Superior temporal gyrus (tissue), 1 donor: ENCODE measurements at regions not wholly inside any gene's neighbourhood (a gene's known extent, or its start where the extent isn't known, plus 50 kb on each side); places are given as distances from the start of the nearest gene placed in this dataset.
A peak's percentile ranks its signal among the peaks of the same experiment; 100 is the strongest.

ENCODE experiments used
- DNase-seq: peaks from one replicate; pipeline ENCODE4 v3.0.0-alpha.2; 2016; ENCODE audit errors: extremely low spot score

- DNase-seq = no peak
These were observed 110.4 kb upstream of the VRK2 start for GRCh38 chr2:57936216-57936615.

DNA sequence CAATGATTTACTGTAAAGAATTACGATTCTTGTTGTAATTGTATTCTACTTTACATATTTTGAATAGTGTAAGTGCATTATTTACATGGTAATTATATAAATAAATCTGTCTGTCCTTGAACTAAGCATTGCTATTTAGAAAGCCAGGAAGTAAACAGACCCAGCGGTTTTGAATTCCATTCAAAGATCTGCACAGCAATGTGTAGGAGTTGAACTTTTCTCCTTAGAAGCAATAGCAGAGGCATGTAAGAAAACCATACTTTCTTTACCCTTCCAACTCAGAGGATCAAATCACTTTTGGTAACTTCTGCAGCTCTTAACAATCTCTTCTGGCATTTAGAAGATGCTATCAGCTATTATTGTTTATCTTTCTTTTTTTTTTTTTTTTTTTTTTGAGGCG is 109.2 kb upstream of the VRK2 start:
- no peak for DNase-seq

DNA sequence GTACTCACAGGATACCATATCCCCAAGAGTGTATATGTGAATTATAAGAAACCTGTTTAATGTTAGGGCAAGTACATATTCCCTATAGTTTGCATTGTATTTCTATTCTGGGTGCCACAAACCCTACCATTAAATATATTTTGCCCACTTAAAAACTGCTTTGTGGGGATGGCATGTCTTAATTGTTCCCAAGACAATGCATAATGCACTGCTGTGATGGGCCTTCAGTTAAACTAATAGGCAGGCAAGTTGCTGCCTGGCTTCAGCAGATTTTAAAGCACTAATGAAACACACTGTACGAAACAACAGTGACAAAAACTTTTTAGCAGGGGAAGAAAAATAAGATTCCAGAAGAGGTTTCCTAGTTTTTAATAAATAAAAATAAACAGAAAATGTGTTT is 104.8 kb upstream of the VRK2 start:
- no peak for DNase-seq

DNA sequence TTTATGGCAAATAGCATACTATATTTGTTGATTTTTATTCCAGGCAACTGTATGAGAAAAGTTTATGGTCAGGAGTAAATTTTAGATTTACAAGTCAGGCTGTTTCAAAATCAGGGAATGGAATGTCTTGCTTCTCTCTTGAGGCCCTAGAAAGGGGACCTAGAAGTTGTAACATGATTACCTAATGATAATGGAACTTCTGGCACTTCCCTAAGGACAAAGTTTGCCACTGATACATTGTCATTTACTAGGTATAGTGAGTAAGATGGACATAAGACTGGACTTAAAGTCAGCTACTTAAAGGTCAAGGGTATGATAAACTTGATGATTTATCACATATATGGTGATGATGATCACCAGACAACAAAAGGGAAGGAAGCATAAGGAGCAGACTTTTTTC is 103.3 kb upstream of the VRK2 start:
- DNase-seq = no peak

- DNase-seq = no peak
These were observed 99.2 kb upstream of the VRK2 start for GRCh38 chr2:57947398-57947797.

DNA sequence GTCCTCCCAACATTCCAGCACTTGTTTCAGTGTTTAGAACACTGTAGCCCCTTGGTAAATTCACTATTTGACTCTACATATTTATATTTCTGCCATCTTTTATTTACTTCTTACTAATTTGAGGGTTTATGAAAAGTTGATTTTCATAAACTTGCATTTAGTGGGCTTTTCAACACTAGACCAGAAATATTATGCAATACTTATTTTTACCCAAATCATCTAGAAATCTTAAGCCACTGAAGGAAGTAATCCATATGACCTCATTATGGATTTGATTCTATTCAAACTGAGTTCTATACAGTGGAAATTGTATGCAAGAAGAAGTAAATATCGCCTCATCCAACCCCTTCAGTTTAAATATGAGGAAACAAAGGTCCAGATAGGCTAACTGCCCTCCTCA is 92.6 kb upstream of the VRK2 start:
- no peak for DNase-seq

- no peak for DNase-seq
These were observed 89.4 kb upstream of the VRK2 start for GRCh38 chr2:57957238-57957637.

DNA sequence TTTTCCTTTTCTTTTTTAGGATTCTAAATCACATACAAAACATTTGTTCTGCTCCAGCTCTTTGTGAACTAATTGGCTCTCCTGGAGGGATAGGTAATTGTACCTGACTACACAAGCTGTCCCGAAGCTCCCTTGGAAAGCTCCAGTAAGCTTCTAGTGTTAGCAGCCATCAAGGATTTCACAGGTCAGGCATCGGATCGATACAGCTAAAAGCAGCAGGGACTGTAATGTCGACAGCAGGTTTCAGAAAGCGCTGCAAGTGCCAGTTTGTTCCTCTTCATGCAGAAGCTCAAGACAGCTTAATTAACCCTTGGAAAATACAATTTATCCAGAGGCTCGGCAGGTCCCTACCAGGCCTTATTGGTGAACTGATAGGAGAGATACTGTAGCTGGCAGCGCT is 87.2 kb upstream of the VRK2 start:
- DNase-seq = no peak

DNA sequence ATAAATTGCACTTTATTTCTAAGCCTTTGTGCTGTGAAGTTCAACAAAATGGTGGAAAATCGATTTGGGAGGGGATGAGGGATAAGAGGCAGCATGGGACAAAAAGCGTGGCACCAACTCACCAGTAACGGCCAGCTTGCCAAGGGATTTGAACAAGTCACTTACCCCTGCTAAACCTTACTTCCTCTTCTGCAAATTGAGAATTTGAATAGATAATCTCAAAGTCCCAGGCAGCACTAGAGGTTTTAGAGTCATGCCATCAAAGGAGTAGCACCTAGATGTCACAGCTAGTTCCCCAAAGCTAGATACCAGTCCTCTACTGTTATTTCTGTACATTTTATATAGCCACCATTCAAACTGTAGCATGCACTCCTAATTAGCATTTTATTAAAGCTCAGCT is 83.7 kb upstream of the VRK2 start:
- no peak for DNase-seq

GRCh38 chr2:57965219-57965618 is 81.4 kb upstream of the VRK2 start:
- DNase-seq = no peak

DNA sequence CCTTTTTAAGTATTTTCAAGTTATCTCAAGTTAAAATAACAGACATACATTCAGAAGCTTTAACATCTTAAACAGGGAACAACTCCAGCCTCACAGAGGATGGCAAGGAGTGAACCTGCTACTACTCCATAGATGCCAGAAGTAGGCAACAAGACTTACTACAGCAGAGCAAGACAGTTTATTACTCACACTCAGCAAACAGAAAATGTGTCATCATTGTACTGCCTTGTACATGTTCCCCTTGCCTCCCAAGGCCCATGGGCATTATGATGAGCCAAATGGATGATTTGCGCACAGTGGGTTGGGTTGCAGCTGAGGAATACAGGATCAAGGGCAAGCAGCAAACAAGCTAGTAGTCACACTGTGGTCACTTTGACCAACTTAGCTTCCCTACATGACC is 80.6 kb upstream of the VRK2 start:
- no peak for DNase-seq

DNA sequence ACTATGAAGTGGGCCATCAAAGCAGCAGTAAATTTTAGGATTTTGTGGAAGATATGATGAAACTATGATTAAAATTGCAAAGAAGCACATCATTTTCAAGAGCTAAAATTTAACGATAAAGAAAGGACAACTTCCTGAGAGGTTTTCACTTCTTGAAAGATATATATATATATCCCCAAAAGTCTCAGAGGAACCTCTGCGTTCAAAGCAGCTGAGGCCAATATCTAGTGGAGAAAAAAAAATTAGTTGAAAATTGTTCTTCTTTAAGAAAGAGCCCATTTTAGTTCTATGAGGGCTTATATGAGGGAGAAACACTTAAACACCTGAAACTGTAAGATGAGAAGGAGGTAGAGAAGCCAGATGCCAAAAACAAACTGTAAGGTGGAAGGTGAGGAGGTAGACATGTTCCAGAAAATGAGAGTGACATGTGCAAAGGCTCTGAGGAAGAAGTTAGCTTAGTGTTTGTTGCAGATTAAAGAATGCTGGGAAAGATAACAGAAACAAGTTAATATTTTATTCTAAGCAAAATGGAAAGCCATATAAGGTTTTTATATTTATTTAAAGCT is 72.9 kb upstream of the VRK2 start:
- no peak for DNase-seq

GRCh38 chr2:57979158-57979557 is 67.4 kb upstream of the VRK2 start:
- DNase-seq = no peak

- DNase-seq = peak; percentile 28
These were observed 65.4 kb upstream of the VRK2 start for GRCh38 chr2:57981083-57981768.

DNA sequence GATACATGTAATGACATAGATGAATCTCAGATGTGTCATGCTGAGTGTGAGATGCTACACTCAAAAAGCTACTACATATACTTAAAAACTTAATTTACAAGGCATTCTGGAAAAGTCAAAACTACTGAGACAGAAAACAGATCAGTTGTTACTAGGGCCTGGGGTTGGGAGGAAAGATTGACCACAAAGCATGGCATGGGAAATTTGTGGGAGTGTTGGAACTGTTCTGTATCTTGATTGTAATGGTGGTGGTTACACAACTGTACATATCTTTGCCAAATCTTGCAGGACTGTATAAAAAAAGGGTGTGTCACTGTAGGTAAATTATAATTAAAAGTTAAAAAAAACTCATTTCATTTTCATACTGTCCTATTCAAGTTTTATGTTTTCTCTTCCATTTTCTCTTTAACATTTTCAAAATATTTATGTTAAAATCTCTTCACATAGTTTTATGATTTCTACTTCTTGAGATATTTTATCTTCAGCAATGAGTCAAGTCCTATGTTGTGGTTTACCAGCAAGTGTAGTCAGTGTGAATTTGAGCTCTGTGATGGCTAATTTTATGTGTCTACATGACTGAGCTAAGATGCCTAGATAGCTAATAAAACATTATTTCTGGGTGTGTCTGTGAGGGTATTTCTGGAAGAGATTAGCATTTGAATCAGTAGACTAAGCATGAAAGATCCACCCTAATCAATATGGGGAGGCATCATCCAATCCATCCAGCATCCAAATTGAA is 58.6 kb upstream of the VRK2 start:
- no peak for DNase-seq

DNA sequence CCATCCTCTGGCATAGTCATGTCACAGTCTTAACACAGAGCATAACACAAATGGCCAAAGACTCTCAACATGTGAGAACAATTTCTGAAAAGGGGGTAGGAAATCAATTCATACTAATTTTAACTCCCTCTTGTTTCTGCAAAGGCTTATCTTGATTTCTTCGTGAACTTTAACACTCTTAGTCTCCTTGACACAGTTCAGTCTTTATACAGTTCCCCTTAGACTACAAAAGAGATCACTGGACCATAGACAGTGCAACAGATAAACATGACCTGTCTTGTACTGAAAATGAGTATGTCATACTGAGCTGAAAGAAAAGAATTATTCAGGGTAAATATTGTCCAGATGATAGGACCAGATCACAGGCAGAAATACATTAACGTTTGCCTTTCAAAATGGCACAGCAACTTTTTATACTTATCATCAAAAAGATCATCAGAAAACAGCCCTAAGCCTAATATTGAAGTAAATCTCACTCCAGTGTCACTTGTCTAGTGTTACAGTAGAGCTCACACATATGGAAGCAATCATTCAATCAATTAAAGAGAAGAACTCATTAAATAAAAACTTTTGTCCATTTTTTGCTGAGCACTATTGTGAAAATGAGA is 56.4 kb upstream of the VRK2 start:
- no peak for DNase-seq
